ENCODE measurements at regions not wholly inside any gene's neighbourhood (a gene's known extent, or its start where the extent isn't known, plus 50 kb on each side); places are given as distances from the start of the nearest gene placed in this dataset.

DNA sequence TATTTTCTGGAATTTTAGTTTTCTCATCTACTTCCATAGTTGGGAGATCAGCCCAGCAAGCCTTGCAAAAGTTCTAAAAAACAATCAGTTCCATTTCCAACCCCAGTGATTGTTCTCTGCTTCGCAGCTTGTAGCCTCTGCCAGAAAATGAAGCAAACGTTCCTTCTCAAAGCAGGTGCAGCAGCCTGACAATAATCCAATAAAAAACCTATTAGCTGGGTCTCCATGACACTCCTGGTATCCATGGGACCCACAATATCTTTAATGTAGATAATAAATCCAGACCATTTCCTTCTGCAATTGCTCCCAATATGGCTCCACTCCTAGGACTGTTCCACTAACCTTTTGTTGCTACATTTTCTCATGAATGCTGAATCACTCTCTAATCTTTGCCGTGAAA lies 140.8 kb upstream of the SETBP1 start:
- ChIA-PET CTCF (interaction anchor here (1.3 kb wide), 1 partner anchor 22 kb away, joined by 3 read pairs; no protein-coding TSS in a partner anchor), POLR2A (no interaction called here)
- Histone ChIP-seq H3K36me3 (ENCODE audit: control insufficient read depth in 4 of 4, insufficient read depth in 4 of 4, low read length in 3 of 4) (no peaks in the 10 kb centered on the region), H3K4me3 (ENCODE audit: control insufficient read depth in 1 of 7, extremely low read depth in 1 of 7, insufficient read depth in 4 of 7, low read depth in 2 of 7, low read length in 6 of 7) (no peak overlapping the region), H3K4me1 (ENCODE audit: control extremely low read depth in 1 of 4, control insufficient read depth in 4 of 4, insufficient read depth in 4 of 4, low read length in 3 of 4) (peaks cover 0 to 4% (median 0%) of the 10 kb centered on the region in 4 experiments), H3K27ac (ENCODE audit: insufficient read depth in 1 of 2, low read depth in 1 of 2, low read length in 2 of 2, poor library complexity in 1 of 2, severe bottlenecking in 2 of 2) (no peak overlapping the region), H3K27me3 (replicated peaks in 2 of 5; ENCODE audit: control insufficient read depth in 4 of 5, insufficient read depth in 5 of 5, low read length in 4 of 5) (no peaks in the 10 kb centered on the region), H3K9me3 (ENCODE audit: control extremely low read depth in 1 of 5, control insufficient read depth in 4 of 5, insufficient read depth in 2 of 5, low read depth in 1 of 5, low read length in 4 of 5) (no peaks in the 10 kb centered on the region)
- WGBS (ENCODE audit: insufficient coverage), result 97% methylated on average over 3 of the region's 3 CpGs
- DNase-seq, result no peak

DNA sequence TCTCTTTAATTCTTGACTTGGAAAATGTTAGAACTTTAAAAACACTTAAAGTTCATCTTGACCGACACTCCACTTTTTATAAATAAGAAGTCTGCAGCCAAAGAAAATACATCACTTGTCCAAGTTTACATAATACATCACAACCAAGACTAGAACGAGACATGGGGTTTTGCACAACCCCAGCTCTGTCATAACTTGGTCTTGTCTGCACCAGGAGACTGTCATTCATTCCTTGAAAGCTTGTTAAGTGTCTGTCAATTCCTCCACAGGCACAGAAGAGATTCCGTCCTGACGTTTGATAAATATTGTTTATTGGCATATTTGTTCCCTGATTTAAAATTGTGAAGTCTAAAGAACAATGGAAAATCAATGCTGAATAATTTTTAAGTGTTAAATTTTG lies 139.5 kb upstream of the SETBP1 start:
- no peaks in the 10 kb centered on the region for H3K9me3 ChIP-seq (ENCODE audit: control extremely low read depth in 1 of 5, control insufficient read depth in 4 of 5, insufficient read depth in 2 of 5, low read depth in 1 of 5, low read length in 4 of 5)
- H3K4me3 ChIP-seq (ENCODE audit: control insufficient read depth in 1 of 7, extremely low read depth in 1 of 7, insufficient read depth in 4 of 7, low read depth in 2 of 7, low read length in 6 of 7), result no peak overlapping the region
- H3K27me3 ChIP-seq (replicated peaks in 2 of 5; ENCODE audit: control insufficient read depth in 4 of 5, insufficient read depth in 5 of 5, low read length in 4 of 5), result no peaks in the 10 kb centered on the region
- no peaks in the 10 kb centered on the region for H3K36me3 ChIP-seq (ENCODE audit: control insufficient read depth in 4 of 4, insufficient read depth in 4 of 4, low read length in 3 of 4)
- no peak for DNase-seq
- no peak overlapping the region for H3K27ac ChIP-seq (ENCODE audit: insufficient read depth in 1 of 2, low read depth in 1 of 2, low read length in 2 of 2, poor library complexity in 1 of 2, severe bottlenecking in 2 of 2)
- ChIA-PET CTCF (interaction anchor here (1.1 kb wide), 1 partner anchor 9 kb away, joined by 3 read pairs; no protein-coding TSS in a partner anchor), POLR2A (no interaction called here)
- peaks cover 0 to 4% (median 0%) of the 10 kb centered on the region in 4 experiments for H3K4me1 ChIP-seq (ENCODE audit: control extremely low read depth in 1 of 4, control insufficient read depth in 4 of 4, insufficient read depth in 4 of 4, low read length in 3 of 4)
- WGBS (ENCODE audit: insufficient coverage), result 100% methylated on average over 3 of the region's 4 CpGs

DNA sequence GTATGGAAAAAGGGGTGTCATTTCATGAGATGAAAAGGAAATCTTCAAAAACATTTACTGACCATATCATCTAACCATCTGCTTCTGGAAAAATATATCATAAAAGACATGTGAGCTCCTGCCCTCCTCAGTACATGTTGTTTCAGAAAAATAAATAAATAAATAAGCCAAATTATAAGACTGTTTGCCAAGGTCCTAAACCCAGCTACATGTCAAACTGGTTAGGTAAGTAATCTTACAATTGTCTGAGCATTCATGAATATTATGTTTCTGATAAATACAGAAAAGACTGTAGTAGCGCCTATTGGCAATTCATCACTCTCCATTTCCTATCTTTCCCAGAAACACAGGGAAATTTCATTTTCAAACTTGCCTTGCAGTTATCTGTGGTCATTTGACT lies 138.9 kb upstream of the SETBP1 start:
- ChIA-PET POLR2A (interaction anchor here (0.5 kb wide), 1 partner anchor 55 kb away, joined by 4 read pairs; no protein-coding TSS in a partner anchor), CTCF (interaction anchor here (0.8 to 1.1 kb wide), 2 partner anchors 9 to 17 kb away, joined by 3 read pairs; no protein-coding TSS in a partner anchor)
- Histone ChIP-seq H3K27ac (ENCODE audit: insufficient read depth in 1 of 2, low read depth in 1 of 2, low read length in 2 of 2, poor library complexity in 1 of 2, severe bottlenecking in 2 of 2) (no peak overlapping the region), H3K9me3 (ENCODE audit: control extremely low read depth in 1 of 5, control insufficient read depth in 4 of 5, insufficient read depth in 2 of 5, low read depth in 1 of 5, low read length in 4 of 5) (peaks cover 0 to 2% (median 0%) of the 10 kb centered on the region in 5 experiments), H3K4me3 (ENCODE audit: control insufficient read depth in 1 of 7, extremely low read depth in 1 of 7, insufficient read depth in 4 of 7, low read depth in 2 of 7, low read length in 6 of 7) (no peak overlapping the region), H3K27me3 (replicated peaks in 2 of 5; ENCODE audit: control insufficient read depth in 4 of 5, insufficient read depth in 5 of 5, low read length in 4 of 5) (no peaks in the 10 kb centered on the region), H3K4me1 (ENCODE audit: control extremely low read depth in 1 of 4, control insufficient read depth in 4 of 4, insufficient read depth in 4 of 4, low read length in 3 of 4) (no peaks in the 10 kb centered on the region), H3K36me3 (ENCODE audit: control insufficient read depth in 4 of 4, insufficient read depth in 4 of 4, low read length in 3 of 4) (no peaks in the 10 kb centered on the region)
- DNase-seq, result no peak
- no CpG with 5 or more reads among the region's 1 CpG for WGBS (ENCODE audit: insufficient coverage)

DNA sequence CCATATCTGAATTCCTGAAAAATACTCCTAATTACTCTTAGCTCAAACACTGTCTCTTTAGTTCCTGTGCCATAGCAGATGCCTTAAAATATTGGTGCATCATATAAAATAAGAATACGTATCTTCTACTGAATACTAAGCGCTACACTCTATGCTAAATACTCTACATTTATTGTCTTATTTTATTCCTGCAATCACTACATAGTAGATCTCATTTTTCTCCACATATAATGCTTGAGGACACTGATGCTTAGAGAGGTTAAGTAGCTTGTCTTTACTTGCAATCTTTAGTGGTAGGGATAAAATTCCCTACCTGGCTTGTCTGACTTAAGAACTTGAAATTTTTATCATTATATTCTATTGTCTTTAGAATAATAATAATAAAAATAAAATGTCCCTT lies 137.3 kb upstream of the SETBP1 start:
- DNase-seq, result no peak
- no CpG with 5 or more reads among the region's 2 CpGs for WGBS (ENCODE audit: insufficient coverage)
- POLR2A ChIA-PET, result no interaction called here

GRCh38 chr18:44545359-44545985 lies 135.2 kb upstream of the SETBP1 start:
- no peaks in the 10 kb centered on the region for H3K36me3 ChIP-seq (ENCODE audit: control insufficient read depth in 4 of 4, insufficient read depth in 4 of 4, low read length in 3 of 4)
- H3K4me3 ChIP-seq (ENCODE audit: control insufficient read depth in 1 of 7, extremely low read depth in 1 of 7, insufficient read depth in 4 of 7, low read depth in 2 of 7, low read length in 6 of 7), result no peak overlapping the region
- no peak for DNase-seq
- CTCF ChIA-PET, result no interaction called here
- no peak overlapping the region for H3K27ac ChIP-seq (ENCODE audit: insufficient read depth in 1 of 2, low read depth in 1 of 2, low read length in 2 of 2, poor library complexity in 1 of 2, severe bottlenecking in 2 of 2)
- peaks cover 0 to 2% (median 0%) of the 10 kb centered on the region in 5 experiments for H3K9me3 ChIP-seq (ENCODE audit: control extremely low read depth in 1 of 5, control insufficient read depth in 4 of 5, insufficient read depth in 2 of 5, low read depth in 1 of 5, low read length in 4 of 5)
- peaks cover 12 to 19% (median 16%) of the 10 kb centered on the region in 4 experiments for H3K4me1 ChIP-seq (ENCODE audit: control extremely low read depth in 1 of 4, control insufficient read depth in 4 of 4, insufficient read depth in 4 of 4, low read length in 3 of 4)
- POLR2A ChIA-PET, result no interaction called here
- WGBS (ENCODE audit: insufficient coverage), result 100% methylated on average over 2 of the region's 2 CpGs
- H3K27me3 ChIP-seq (replicated peaks in 2 of 5; ENCODE audit: control insufficient read depth in 4 of 5, insufficient read depth in 5 of 5, low read length in 4 of 5), result no peaks in the 10 kb centered on the region

More for the DNA sequence above, 137.3 kb upstream of the SETBP1 start:
- peaks cover 3 to 5% (median 4%) of the 10 kb centered on the region in 4 experiments for H3K4me1 ChIP-seq (ENCODE audit: control extremely low read depth in 1 of 4, control insufficient read depth in 4 of 4, insufficient read depth in 4 of 4, low read length in 3 of 4)
- CTCF ChIA-PET, result interaction anchor here (1.0 kb wide), 1 partner anchor 11 kb away, joined by 3 read pairs; no protein-coding TSS in a partner anchor
- H3K27ac ChIP-seq (ENCODE audit: insufficient read depth in 1 of 2, low read depth in 1 of 2, low read length in 2 of 2, poor library complexity in 1 of 2, severe bottlenecking in 2 of 2), result no peak overlapping the region
- H3K36me3 ChIP-seq (ENCODE audit: control insufficient read depth in 4 of 4, insufficient read depth in 4 of 4, low read length in 3 of 4), result no peaks in the 10 kb centered on the region
- no peak overlapping the region for H3K4me3 ChIP-seq (ENCODE audit: control insufficient read depth in 1 of 7, extremely low read depth in 1 of 7, insufficient read depth in 4 of 7, low read depth in 2 of 7, low read length in 6 of 7)
- H3K27me3 ChIP-seq (replicated peaks in 2 of 5; ENCODE audit: control insufficient read depth in 4 of 5, insufficient read depth in 5 of 5, low read length in 4 of 5), result no peaks in the 10 kb centered on the region
- H3K9me3 ChIP-seq (ENCODE audit: control extremely low read depth in 1 of 5, control insufficient read depth in 4 of 5, insufficient read depth in 2 of 5, low read depth in 1 of 5, low read length in 4 of 5), result peaks cover 0 to 2% (median 0%) of the 10 kb centered on the region in 5 experiments

DNA sequence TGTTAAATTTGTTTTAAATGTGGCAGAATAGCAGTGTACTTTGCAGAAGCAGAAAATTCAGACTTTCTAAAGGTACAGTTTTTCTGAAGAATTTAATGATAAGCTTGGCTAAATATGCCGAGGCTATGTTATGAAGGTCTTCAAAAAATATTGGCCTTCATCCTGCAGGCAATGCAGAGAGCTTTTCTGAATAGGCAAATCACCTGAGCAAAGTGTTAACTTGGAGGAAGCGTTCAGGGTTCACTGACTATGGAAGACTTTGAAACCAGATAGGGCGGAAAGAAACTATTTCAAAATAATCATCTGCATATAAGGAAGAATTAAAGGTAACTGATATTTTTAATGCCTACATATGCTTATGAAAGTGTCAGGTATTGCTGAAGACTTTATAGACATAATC lies 133.7 kb upstream of the SETBP1 start:
- no peaks in the 10 kb centered on the region for H3K27me3 ChIP-seq (replicated peaks in 2 of 5; ENCODE audit: control insufficient read depth in 4 of 5, insufficient read depth in 5 of 5, low read length in 4 of 5)
- H3K4me1 ChIP-seq (ENCODE audit: control extremely low read depth in 1 of 4, control insufficient read depth in 4 of 4, insufficient read depth in 4 of 4, low read length in 3 of 4), result peaks cover 12 to 19% (median 16%) of the 10 kb centered on the region in 4 experiments
- WGBS (ENCODE audit: insufficient coverage), result 96% methylated on average over 2 of the region's 3 CpGs
- no peak overlapping the region for H3K4me3 ChIP-seq (ENCODE audit: control insufficient read depth in 1 of 7, extremely low read depth in 1 of 7, insufficient read depth in 4 of 7, low read depth in 2 of 7, low read length in 6 of 7)
- ChIA-PET CTCF (no interaction called here), POLR2A (no interaction called here)
- H3K36me3 ChIP-seq (ENCODE audit: control insufficient read depth in 4 of 4, insufficient read depth in 4 of 4, low read length in 3 of 4), result no peaks in the 10 kb centered on the region
- H3K27ac ChIP-seq (ENCODE audit: insufficient read depth in 1 of 2, low read depth in 1 of 2, low read length in 2 of 2, poor library complexity in 1 of 2, severe bottlenecking in 2 of 2), result no peak overlapping the region
- no peak for DNase-seq
- H3K9me3 ChIP-seq (ENCODE audit: control extremely low read depth in 1 of 5, control insufficient read depth in 4 of 5, insufficient read depth in 2 of 5, low read depth in 1 of 5, low read length in 4 of 5), result peaks cover 0 to 2% (median 0%) of the 10 kb centered on the region in 5 experiments
